ENCODE measurements at regions not wholly inside any gene's neighbourhood (a gene's known extent, or its start where the extent isn't known, plus 50 kb on each side); places are given as distances from the start of the nearest gene placed in this dataset.
"Not testable (repeated sequence)": the region's sequence is repeated elsewhere in the genome, so short reads cannot be mapped to it uniquely, and the experiment has no call there.

DNA sequence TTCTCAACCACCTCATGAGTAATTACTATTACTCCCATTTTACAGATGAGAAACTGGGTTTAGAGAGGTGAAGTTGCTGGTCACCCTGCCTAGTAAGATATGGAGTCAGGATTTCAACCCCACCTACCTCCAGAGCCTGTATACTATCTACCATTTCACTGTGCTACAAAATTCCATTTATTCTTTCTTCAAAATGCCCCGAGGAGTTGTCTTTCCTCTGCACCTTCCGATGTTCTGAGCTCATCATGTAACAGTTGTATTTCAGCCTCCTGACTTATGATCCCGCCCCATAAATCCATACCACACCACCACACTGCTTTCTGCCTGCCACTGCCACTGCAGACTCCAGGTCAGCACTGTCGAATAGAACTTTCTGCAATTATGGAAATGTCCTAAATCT lies 71.3 kb upstream of the SLC25A36 start:
- no peak for DNase-seq (ENCODE audit: low spot score)

DNA sequence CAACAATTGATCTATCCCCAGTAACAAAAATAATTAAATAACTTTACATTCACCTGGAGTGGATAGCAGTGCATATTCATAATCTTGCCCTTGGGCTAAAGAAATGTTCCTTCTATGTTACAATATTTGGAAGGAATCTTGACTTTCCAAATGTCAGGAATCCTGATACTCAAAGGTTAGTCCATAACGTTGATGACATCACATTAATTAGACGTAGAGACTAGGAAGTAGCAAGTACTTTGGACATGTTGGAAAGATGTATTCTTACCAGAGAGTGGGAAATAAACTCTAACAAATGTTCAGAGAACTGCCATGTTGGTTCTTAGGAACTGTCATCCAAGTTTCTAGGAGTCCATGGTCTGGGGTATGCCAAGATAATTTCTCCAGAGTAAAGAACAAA lies 70.6 kb upstream of the SLC25A36 start:
- DNase-seq (ENCODE audit: low spot score) = no peak

DNA sequence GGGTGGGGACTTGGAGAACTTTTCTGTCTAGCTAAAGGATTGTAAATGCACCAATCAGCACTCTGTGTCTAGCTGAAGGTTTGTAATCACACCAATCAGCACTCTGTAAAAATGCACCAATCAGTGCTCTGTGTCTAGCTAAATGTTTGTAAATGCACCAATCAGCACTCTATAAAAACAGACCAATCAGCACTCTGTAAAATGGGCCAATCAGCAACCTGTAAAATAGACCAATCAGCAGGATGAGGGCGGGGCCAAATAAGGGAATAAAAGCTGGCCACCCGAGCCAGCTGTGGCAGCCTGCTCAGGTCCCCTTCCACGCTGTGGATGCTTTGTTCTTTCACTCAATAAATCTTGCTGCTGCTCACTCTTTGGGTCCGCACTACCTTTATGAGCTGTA lies 69.5 kb upstream of the SLC25A36 start:
- not testable (repeated sequence) for DNase-seq (ENCODE audit: low spot score)

DNA sequence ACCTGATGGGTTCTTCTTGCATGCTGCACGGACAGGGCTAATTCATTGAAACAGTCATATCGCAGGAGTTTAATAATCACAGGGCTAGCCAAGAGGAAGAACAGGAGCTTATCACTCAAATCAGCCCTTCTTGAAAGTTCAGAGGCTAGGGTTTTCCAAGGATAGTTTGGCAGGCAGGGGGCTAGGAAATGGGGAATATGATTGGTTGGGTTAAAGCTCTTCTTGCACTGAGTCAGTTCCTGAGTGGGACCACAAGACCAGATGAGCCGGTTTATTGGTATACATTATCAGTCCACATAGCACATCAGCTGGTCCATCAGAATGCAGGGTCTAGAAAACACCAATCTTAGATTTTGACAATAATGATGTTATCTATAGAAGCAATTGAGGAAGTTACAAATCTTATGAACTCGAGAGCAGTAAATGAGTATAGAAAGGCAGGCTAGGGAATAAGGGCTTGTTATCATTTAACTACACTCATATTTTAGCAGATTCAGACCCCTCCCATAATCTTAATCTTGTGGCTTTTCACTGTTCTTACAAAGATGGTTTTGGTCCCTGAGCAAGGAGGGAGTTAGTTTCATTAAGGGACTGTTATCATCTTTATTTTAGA lies 58.1 kb upstream of the SLC25A36 start:
- no peak for DNase-seq (ENCODE audit: low spot score)

DNA sequence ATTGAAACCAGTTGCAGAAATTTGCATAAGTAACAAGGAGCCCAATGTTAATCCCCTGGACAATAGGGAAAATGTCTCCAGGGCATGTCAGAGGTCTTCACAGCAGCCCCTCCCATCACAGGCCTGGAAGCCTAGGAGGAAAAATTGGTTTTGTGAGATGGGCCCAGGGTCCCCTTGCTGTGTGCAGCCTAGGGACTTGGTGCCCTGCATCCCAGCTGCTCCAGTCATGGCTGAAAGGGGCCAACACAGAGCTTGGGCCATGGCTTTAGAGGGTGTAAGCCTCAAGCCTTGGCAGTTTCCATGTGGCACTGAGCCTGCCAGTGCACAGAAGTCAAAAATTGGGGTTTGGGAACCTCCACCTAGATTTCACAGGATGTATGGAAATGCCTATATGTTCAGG lies 55.9 kb upstream of the SLC25A36 start:
- DNase-seq (ENCODE audit: low spot score) = not testable (repeated sequence)
